H9 (cell line): ENCODE measurements at regions not wholly inside any gene's neighbourhood (a gene's known extent, or its start where the extent isn't known, plus 50 kb on each side); places are given as distances from the start of the nearest gene placed in this dataset.
"Not testable (repeated sequence)": the region's sequence is repeated elsewhere in the genome, so short reads cannot be mapped to it uniquely, and the experiment has no call there.

ENCODE experiments used
- DNase-seq: peaks from one replicate; pipeline ENCODE4 v3.0.0-alpha.2; 2017
- H2AFZ ChIP-seq: one replicate; pipeline ENCODE4 v1.6.1; 2013; ENCODE audit warnings: mild to moderate bottlenecking, low read length, control low read depth, moderate library complexity
- H2AK5ac ChIP-seq: 2 replicates; pipeline ENCODE4 v1.6.1; 2013; ENCODE audit warnings: low read length, control low read depth, mixed read lengths; ENCODE audit not compliant: insufficient read length
- H2BK120ac ChIP-seq: one replicate; pipeline ENCODE4 v1.6.1; 2013; ENCODE audit warnings: low read depth, mild to moderate bottlenecking, low read length, control low read depth, inconsistent platforms; ENCODE audit not compliant: poor library complexity, severe bottlenecking
- H2BK12ac ChIP-seq: 2 replicates; pipeline ENCODE4 v1.6.1; 2013; ENCODE audit warnings: low read length, control low read depth, mixed read lengths, low read depth; ENCODE audit not compliant: insufficient read length
- H2BK15ac ChIP-seq: 2 replicates; pipeline ENCODE4 v1.6.1; 2013; ENCODE audit warnings: low read depth, low read length, control low read depth
- H2BK20ac ChIP-seq: one replicate; pipeline ENCODE4 v1.6.1; 2013; ENCODE audit warnings: low read depth, mild to moderate bottlenecking, low read length, control low read depth, inconsistent platforms; ENCODE audit not compliant: poor library complexity, severe bottlenecking
- H2BK5ac ChIP-seq: 2 replicates; pipeline ENCODE4 v1.6.1; 2013; ENCODE audit warnings: low read length, control low read depth, mixed read lengths; ENCODE audit not compliant: insufficient read length
- H3K14ac ChIP-seq: 2 replicates; pipeline ENCODE4 v1.6.1; 2013; ENCODE audit warnings: low read length, control low read depth; ENCODE audit not compliant: insufficient read depth
- H3K18ac ChIP-seq: 2 replicates; pipeline ENCODE4 v1.6.1; 2013; ENCODE audit warnings: low read depth, mild to moderate bottlenecking, mixed read lengths, low read length, control low read depth; ENCODE audit not compliant: insufficient read length
- H3K23ac ChIP-seq: 2 replicates; pipeline ENCODE4 v1.6.1; 2013; ENCODE audit warnings: low read length, control low read depth, mixed read lengths, low read depth; ENCODE audit not compliant: insufficient read length
- H3K23me2 ChIP-seq: 2 replicates; pipeline ENCODE4 v1.6.1; 2013; ENCODE audit warnings: low read depth, mild to moderate bottlenecking, mixed read lengths, low read length, control low read depth; ENCODE audit not compliant: insufficient read length, poor library complexity, severe bottlenecking
- H3K27ac ChIP-seq: 2 replicates; pipeline ENCODE4 v1.5.1; 2013; ENCODE audit warnings: low read length, control low read depth, mixed read lengths, low read depth; ENCODE audit not compliant: insufficient read length
- H3K27me3 ChIP-seq: 2 replicates; pipeline ENCODE4 v1.6.1; 2013; ENCODE audit warnings: low read length, control low read depth, inconsistent platforms; ENCODE audit not compliant: insufficient read depth
- H3K4ac ChIP-seq: 2 replicates; pipeline ENCODE4 v1.6.1; 2013; ENCODE audit warnings: low read depth, mild to moderate bottlenecking, control low read depth, inconsistent platforms, low read length, moderate library complexity
- H3K4me1 ChIP-seq: 2 replicates; pipeline ENCODE4 v1.6.1; 2013; ENCODE audit warnings: low read length, control low read depth, inconsistent platforms; ENCODE audit not compliant: insufficient read depth
- H3K4me2 ChIP-seq: 2 replicates; pipeline ENCODE4 v1.6.1; 2013; ENCODE audit warnings: low read length, control low read depth, mixed read lengths; ENCODE audit not compliant: insufficient read length, insufficient read depth
- H3K56ac ChIP-seq: 2 replicates; pipeline ENCODE4 v1.6.1; 2013; ENCODE audit warnings: low read depth, mild to moderate bottlenecking, mixed read lengths, low read length, control low read depth; ENCODE audit not compliant: insufficient read length
- H3K79me1 ChIP-seq: 2 replicates; pipeline ENCODE4 v1.6.1; 2013; ENCODE audit warnings: low read depth, mild to moderate bottlenecking, moderate library complexity, low read length, control low read depth, inconsistent platforms; ENCODE audit not compliant: insufficient read depth, poor library complexity, severe bottlenecking
- H3K79me2 ChIP-seq: 2 replicates; pipeline ENCODE4 v1.6.1; 2013; ENCODE audit warnings: low read length, control low read depth, inconsistent platforms; ENCODE audit not compliant: insufficient read depth
- H3K9ac ChIP-seq: 2 replicates; pipeline ENCODE4 v1.6.1; 2013; ENCODE audit warnings: low read length, control low read depth, mixed read lengths; ENCODE audit not compliant: insufficient read length; ENCODE audit errors: extremely low read depth
- H3K9me3 ChIP-seq: one replicate; pipeline ENCODE4 v1.6.1; 2013; ENCODE audit warnings: low read depth, low read length, inconsistent platforms; ENCODE audit not compliant: control insufficient read depth
- H3T11ph ChIP-seq: one replicate; pipeline ENCODE4 v1.6.1; 2013; ENCODE audit warnings: mild to moderate bottlenecking, low read length, control low read depth, inconsistent platforms
- H4K20me1 ChIP-seq: one replicate; pipeline ENCODE4 v1.6.1; 2013; ENCODE audit not compliant: control insufficient read depth, insufficient read length, insufficient read depth
- H4K5ac ChIP-seq: 2 replicates; pipeline ENCODE4 v1.6.1; 2013; ENCODE audit warnings: low read depth, mild to moderate bottlenecking, mixed read lengths, low read length, control low read depth; ENCODE audit not compliant: insufficient read length
- H4K8ac ChIP-seq: replicated peaks from 2 replicates; pipeline ENCODE4 v1.6.1; 2013; ENCODE audit warnings: low read length, control low read depth, mixed read lengths, low read depth; ENCODE audit not compliant: insufficient read length
- H4K91ac ChIP-seq: 2 replicates; pipeline ENCODE4 v1.6.1; 2013; ENCODE audit warnings: low read depth, mild to moderate bottlenecking, moderate library complexity, mixed read lengths, low read length, control low read depth; ENCODE audit not compliant: insufficient read length
- H3K27ac Mint-ChIP-seq, 3 experiments: 2 replicates in 2 of 3; 3 replicates in 1 of 3; pipeline ENCODE4 v1.8.0; 2020 to 2021; ENCODE audit warnings: mixed read lengths in 3 of 3, mild to moderate bottlenecking in 1 of 3, moderate library complexity in 1 of 3
- H3K27me3 Mint-ChIP-seq: 2 replicates; pipeline ENCODE4 v1.8.0; 2021; ENCODE audit warnings: low read depth, mild to moderate bottlenecking, moderate library complexity, mixed read lengths
- H3K36me3 Mint-ChIP-seq, 3 experiments: 2 replicates in 2 of 3; 3 replicates in 1 of 3; pipeline ENCODE4 v1.8.0; 2020 to 2021; ENCODE audit warnings: low read depth in 3 of 3, mixed read lengths in 3 of 3; ENCODE audit not compliant: insufficient read depth in 1 of 3
- H3K4me1 Mint-ChIP-seq, 2 experiments: 2 replicates each; pipeline ENCODE4 v1.8.0; 2020; ENCODE audit warnings: mixed read lengths in 2 of 2
- H3K4me3 Mint-ChIP-seq, 2 experiments: 2 replicates in 1 of 2; 3 replicates in 1 of 2; pipeline ENCODE4 v1.8.0; 2020 to 2021; ENCODE audit warnings: mild to moderate bottlenecking in 2 of 2, mixed read lengths in 2 of 2, moderate library complexity in 1 of 2
- H3K9me3 Mint-ChIP-seq, 2 experiments: 2 replicates in 1 of 2; 3 replicates in 1 of 2; pipeline ENCODE4 v1.8.0; 2020; ENCODE audit warnings: mild to moderate bottlenecking in 2 of 2, mixed read lengths in 2 of 2, moderate library complexity in 1 of 2
- CTCF ChIP-seq: fragments of 200-600 bp; sonication (generic); conservative IDR thresholded peaks from 3 replicates; pipeline ENCODE4 v1.8.0; 2021; ENCODE audit warnings: antibody characterized with exemption, mild to moderate bottlenecking
- WGBS: extraction: QIAGEN DNeasy Blood & Tissue Kit; methylation state at CpG from one replicate; pipeline ENCODE4 v1.1.7; 2013; ENCODE audit warnings: missing lambda C conversion rate, low lambda C conversion rate, mixed read lengths; ENCODE audit not compliant: insufficient read length; ENCODE audit errors: extremely low coverage; 5-methylcytosine and 5-hydroxymethylcytosine counted together

DNA sequence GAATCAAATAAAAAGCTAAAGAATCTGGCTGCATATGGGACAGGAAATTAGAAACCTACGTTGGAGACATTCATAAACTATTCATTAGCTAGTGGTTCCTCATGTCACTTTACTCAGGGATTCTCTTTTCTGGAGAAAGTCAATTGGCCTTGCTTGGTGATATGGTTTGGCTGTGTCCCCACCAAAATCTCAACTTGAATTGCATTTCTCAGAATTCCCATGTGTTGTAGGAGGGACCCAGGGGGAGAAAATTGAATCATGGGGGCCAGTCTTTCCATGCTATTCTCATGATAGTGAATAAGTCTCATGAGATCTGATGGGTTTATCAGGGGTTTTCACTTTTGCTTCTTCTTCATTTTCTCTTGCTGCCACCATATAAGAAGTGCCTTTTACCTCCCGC is 91.2 kb upstream of the CD44 start:
- H3K14ac ChIP-seq: no peak overlapping the region
- Mint-ChIP-seq H3K27ac (no peak overlapping the region), H3K27me3 (no peaks in the 10 kb centered on the region), H3K36me3 (peaks cover 0 to 4% (median 0%) of the 10 kb centered on the region in 3 experiments; a peak in 4 of 7 replicates), H3K4me3 (no peak overlapping the region), H3K4me1 (no peaks in the 10 kb centered on the region), H3K9me3 (peaks cover 6 to 9% of the 10 kb centered on the region in 2 experiments; a peak in 3 of 5 replicates)
- no peak overlapping the region for H2BK20ac ChIP-seq
- H2BK5ac ChIP-seq: no peak overlapping the region
- DNase-seq: no peak
- no peak overlapping the region for H3K23ac ChIP-seq
- no peak overlapping the region for H2AFZ ChIP-seq
- no peak overlapping the region for H2BK120ac ChIP-seq
- no peaks in the 10 kb centered on the region for H3K27me3 ChIP-seq
- H3K79me2 ChIP-seq: no peaks in the 10 kb centered on the region
- H3K18ac ChIP-seq: no peak overlapping the region
- no peak overlapping the region for H2BK12ac ChIP-seq
- H3K23me2 ChIP-seq: no peaks in the 10 kb centered on the region
- no peak overlapping the region for H3T11ph ChIP-seq
- H2BK15ac ChIP-seq: no peak overlapping the region
- no CpG with 5 or more reads among the region's 2 CpGs for WGBS
- TF ChIP-seq CTCF: no peak
- H3K79me1 ChIP-seq: no peaks in the 10 kb centered on the region
- H3K4me1 ChIP-seq: no peaks in the 10 kb centered on the region
- H4K91ac ChIP-seq: no peak overlapping the region
- no peak overlapping the region for H2AK5ac ChIP-seq
- no peak overlapping the region for H3K56ac ChIP-seq
- no peak overlapping the region for H3K4ac ChIP-seq
- H4K8ac ChIP-seq: no peak overlapping the region
- no peak overlapping the region for H3K9ac ChIP-seq
- no peaks in the 10 kb centered on the region for H4K20me1 ChIP-seq
- no peak overlapping the region for H3K27ac ChIP-seq
- H4K5ac ChIP-seq: no peak overlapping the region
- H3K9me3 ChIP-seq: no peaks in the 10 kb centered on the region
- H3K4me2 ChIP-seq: no peak overlapping the region

DNA sequence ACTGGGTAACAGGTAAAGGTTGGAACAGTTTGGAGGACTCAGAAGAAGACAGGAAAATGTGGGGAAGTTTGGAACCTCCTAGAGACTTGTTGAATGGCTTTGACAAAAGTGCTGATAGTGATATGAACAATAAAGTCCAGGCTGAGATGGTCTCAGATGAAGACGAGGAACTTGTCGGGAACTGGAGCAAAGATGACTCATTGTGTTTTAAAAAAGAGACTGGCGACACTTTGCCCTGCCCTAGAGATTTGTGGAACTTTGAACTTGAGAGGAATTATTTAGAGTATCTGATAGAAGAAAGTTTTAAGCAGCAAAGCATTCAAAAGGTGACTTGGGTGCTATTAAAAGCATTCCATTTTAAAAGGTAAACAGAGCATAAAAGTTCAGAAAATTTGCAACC is 90.6 kb upstream of the CD44 start:
- not testable (repeated sequence) for H3K79me2 ChIP-seq, H3K27ac Mint-ChIP-seq, H4K91ac ChIP-seq, H3K79me1 ChIP-seq, H3K56ac ChIP-seq, H3K4me3 Mint-ChIP-seq, H3K27me3 ChIP-seq, H3K27me3 Mint-ChIP-seq, H3K9me3 Mint-ChIP-seq, H3K23me2 ChIP-seq, H2AFZ ChIP-seq, H4K20me1 ChIP-seq, H3K4me1 Mint-ChIP-seq, H3K4me1 ChIP-seq, H2BK20ac ChIP-seq, H4K5ac ChIP-seq, H3K4me2 ChIP-seq, H2BK12ac ChIP-seq, DNase-seq, H3K4ac ChIP-seq, H3K36me3 Mint-ChIP-seq, H3T11ph ChIP-seq, H4K8ac ChIP-seq, H2BK120ac ChIP-seq, H3K23ac ChIP-seq, H3K18ac ChIP-seq, H2BK15ac ChIP-seq, H3K9ac ChIP-seq, H2AK5ac ChIP-seq, H3K14ac ChIP-seq, H2BK5ac ChIP-seq, H3K9me3 ChIP-seq, H3K27ac ChIP-seq
- no CpG with 5 or more reads among the region's 3 CpGs for WGBS
